H1 (cell line): ENCODE measurements at regions not wholly inside any gene's neighbourhood (a gene's known extent, or its start where the extent isn't known, plus 50 kb on each side); places are given as distances from the start of the nearest gene placed in this dataset.

Experiments used
- BACH1 ChIP-seq: IDR thresholded peaks from 2 replicates; pipeline ENCODE4 v1.6.1; 2012; ENCODE audit warnings: low read length, improper control_type of control experiment
- CHD2 ChIP-seq: IDR thresholded peaks from 2 replicates; pipeline ENCODE4 v1.6.1; 2012; ENCODE audit warnings: low read length, improper control_type of control experiment
- CREB1 ChIP-seq: IDR thresholded peaks from 2 replicates; pipeline ENCODE4 v1.6.1; 2012; ENCODE audit warnings: inconsistent platforms
- CTCF ChIP-seq, 3 experiments: IDR thresholded peaks; 1 replicate in 2 of 3; 2 replicates in 1 of 3; pipeline versions ENCODE4 v1.5.1 to v1.6.1; 2011; ENCODE audit warnings: low read length in 3 of 3, mild to moderate bottlenecking in 3 of 3, inconsistent platforms in 2 of 3, low read depth in 1 of 3, moderate library complexity in 1 of 3; ENCODE audit not compliant: insufficient read depth in 1 of 3; ENCODE audit errors: control extremely low read depth in 1 of 3
- EZH2 ChIP-seq: fragments of 200-600 bp; sonication (generic); IDR thresholded peaks from 2 replicates; pipeline ENCODE4 v1.7.1; 2012; ENCODE audit warnings: low read depth, mild to moderate bottlenecking, moderate library complexity, low read length, inconsistent platforms; ENCODE audit not compliant: severe bottlenecking
- KDM5A ChIP-seq: fragments of 200-600 bp; IDR thresholded peaks from 2 replicates; pipeline ENCODE4 v1.7.1; 2012; ENCODE audit warnings: mild to moderate bottlenecking, low read length, inconsistent platforms, mixed read lengths
- NANOG ChIP-seq: IDR thresholded peaks from 2 replicates; pipeline ENCODE4 v1.6.1; 2011; ENCODE audit warnings: low read length, low read depth, mild to moderate bottlenecking, inconsistent platforms; ENCODE audit not compliant: insufficient read depth, poor library complexity, severe bottlenecking
- SP2 ChIP-seq: IDR thresholded peaks from 2 replicates; pipeline ENCODE4 v1.6.1; 2012; ENCODE audit warnings: mild to moderate bottlenecking, low read length, inconsistent platforms
- SRF ChIP-seq: IDR thresholded peaks from 2 replicates; pipeline ENCODE4 v1.6.1; 2011; ENCODE audit warnings: mild to moderate bottlenecking, low read depth, low read length, moderate library complexity
- TAF7 ChIP-seq: optimal IDR thresholded peaks from 2 replicates; pipeline ENCODE3; 2011; ENCODE audit warnings: low read depth, mild to moderate bottlenecking, inconsistent platforms, low read length, moderate library complexity, borderline replicate concordance
- TCF12 ChIP-seq: IDR thresholded peaks from 2 replicates; pipeline ENCODE4 v1.6.1; 2011; ENCODE audit warnings: low read depth, mild to moderate bottlenecking, low read length
- TF ChIP-seq, protein P1 (sequence below): IDR thresholded peaks from 2 replicates; pipeline ENCODE4 v1.6.1; 2011; ENCODE audit warnings: low read length, improper control_type of control experiment

GRCh38 chr20:10129749-10130148 lies 88.9 kb upstream of the SNAP25 start (continued):
- no peak for TF ChIP-seq CTCF (IDR thresholded peaks at IDR 0.05; ENCODE audit: control extremely low read depth in 1 of 3, insufficient read depth in 1 of 3, low read depth in 1 of 3, low read length in 3 of 3)
- TF ChIP-seq TCF12, result no peak
- TF ChIP-seq CHD2, result no peak
- no peak for TF ChIP-seq BACH1
- TF ChIP-seq, protein P1, sequence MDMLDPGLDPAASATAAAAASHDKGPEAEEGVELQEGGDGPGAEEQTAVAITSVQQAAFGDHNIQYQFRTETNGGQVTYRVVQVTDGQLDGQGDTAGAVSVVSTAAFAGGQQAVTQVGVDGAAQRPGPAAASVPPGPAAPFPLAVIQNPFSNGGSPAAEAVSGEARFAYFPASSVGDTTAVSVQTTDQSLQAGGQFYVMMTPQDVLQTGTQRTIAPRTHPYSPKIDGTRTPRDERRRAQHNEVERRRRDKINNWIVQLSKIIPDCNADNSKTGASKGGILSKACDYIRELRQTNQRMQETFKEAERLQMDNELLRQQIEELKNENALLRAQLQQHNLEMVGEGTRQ, result no peak
- TF ChIP-seq CREB1, result no peak
- no peak for TF ChIP-seq SRF
- TF ChIP-seq TAF7, result no peak
- no peak for TF ChIP-seq SP2
- no peak for TF ChIP-seq NANOG
- no peak for TF ChIP-seq EZH2
- no peak for TF ChIP-seq KDM5A
- TF ChIP-seq, all 59 proteins: peak for 0
